ENCODE measurements at regions not wholly inside any gene's neighbourhood (a gene's known extent, or its start where the extent isn't known, plus 50 kb on each side); places are given as distances from the start of the nearest gene placed in this dataset.

- Histone ChIP-seq H3K27ac (no peak overlapping the region), H3K4me3 (no peak overlapping the region), H3K9me3 (no peaks in the 10 kb centered on the region), H3K4me1 (ENCODE audit: insufficient read depth) (no peaks in the 10 kb centered on the region), H3K27me3 (no peaks in the 10 kb centered on the region), H3K36me3 (no peaks in the 10 kb centered on the region)
- TF ChIP-seq CTCF (IDR thresholded peaks at IDR 0.05) (no peak), POLR2A (IDR thresholded peaks at IDR 0.05) (no peak), EP300 (IDR thresholded peaks at IDR 0.05) (no peak)
- intact Hi-C loops (cut with DNase I), result no loop called here
- no peak for DNase-seq
These were observed 85.3 kb upstream of the PPM1H start for GRCh38 chr12:63020269-63020668.

- no peak for TF ChIP-seq POLR2A (IDR thresholded peaks at IDR 0.05)
- TF ChIP-seq EP300 (IDR thresholded peaks at IDR 0.05), result no peak
- TF ChIP-seq CTCF (IDR thresholded peaks at IDR 0.05), result no peak
- 53 to 84% (median 79%) methylated on average over 4 of the region's 4 CpGs for WGBS, 3 donors
- Histone ChIP-seq H3K4me3 (no peak overlapping the region), H3K27me3 (no peaks in the 10 kb centered on the region), H3K27ac (no peak overlapping the region), H3K4me1 (ENCODE audit: insufficient read depth) (no peaks in the 10 kb centered on the region), H3K9me3 (no peaks in the 10 kb centered on the region), H3K36me3 (no peaks in the 10 kb centered on the region)
- intact Hi-C loops (cut with DNase I), result no loop called here
- DNase-seq, result no peak
These were observed 83.3 kb upstream of the PPM1H start for GRCh38 chr12:63018273-63018672.

- H3K36me3 ChIP-seq, result no peaks in the 10 kb centered on the region
- H3K4me1 ChIP-seq (ENCODE audit: insufficient read depth), result no peaks in the 10 kb centered on the region
- intact Hi-C loops (cut with DNase I), result no loop called here
- TF ChIP-seq EP300 (IDR thresholded peaks at IDR 0.05) (no peak), POLR2A (IDR thresholded peaks at IDR 0.05) (no peak), CTCF (IDR thresholded peaks at IDR 0.05) (no peak)
- WGBS, 3 donors, result 92 to 93% (median 92%) methylated on average over 3 of the region's 3 CpGs
- DNase-seq, result no peak
- H3K9me3 ChIP-seq, result no peaks in the 10 kb centered on the region
- H3K27ac ChIP-seq, result no peak overlapping the region
- H3K4me3 ChIP-seq, result no peak overlapping the region
- no peaks in the 10 kb centered on the region for H3K27me3 ChIP-seq
These were observed 78.4 kb upstream of the PPM1H start for GRCh38 chr12:63013302-63013701.

- intact Hi-C loops (cut with DNase I), result no loop called here
- no peak for TF ChIP-seq CTCF (IDR thresholded peaks at IDR 0.05)
- no peak for TF ChIP-seq POLR2A (IDR thresholded peaks at IDR 0.05)
- no peak for TF ChIP-seq EP300 (IDR thresholded peaks at IDR 0.05)
- Histone ChIP-seq H3K36me3 (no peaks in the 10 kb centered on the region), H3K27ac (no peak overlapping the region), H3K9me3 (no peaks in the 10 kb centered on the region), H3K4me1 (ENCODE audit: insufficient read depth) (peaks cover 3% of the 10 kb centered on the region), H3K4me3 (no peak overlapping the region), H3K27me3 (no peaks in the 10 kb centered on the region)
- no peak for DNase-seq
- 89 to 95% (median 94%) methylated on average over 2 of the region's 2 CpGs for WGBS, 3 donors
These were observed 75.7 kb upstream of the PPM1H start for GRCh38 chr12:63010698-63011097.

- no peaks in the 10 kb centered on the region for H3K27me3 ChIP-seq
- no peak for TF ChIP-seq POLR2A (IDR thresholded peaks at IDR 0.05)
- no peak for TF ChIP-seq CTCF (IDR thresholded peaks at IDR 0.05)
- TF ChIP-seq EP300 (IDR thresholded peaks at IDR 0.05), result no peak
- no peak overlapping the region for H3K4me3 ChIP-seq
- H3K27ac ChIP-seq, result no peak overlapping the region
- no peaks in the 10 kb centered on the region for H3K36me3 ChIP-seq
- 76 to 96% (median 92%) methylated on average over 4 of the region's 4 CpGs for WGBS, 3 donors
- peaks cover 3% of the 10 kb centered on the region for H3K4me1 ChIP-seq (ENCODE audit: insufficient read depth)
- no peak for DNase-seq
- intact Hi-C loops (cut with DNase I), result no loop called here
- H3K9me3 ChIP-seq, result no peaks in the 10 kb centered on the region
These were observed 73.4 kb upstream of the PPM1H start for GRCh38 chr12:63008372-63008771.

All from ovary (tissue), 7 donors.